ENCODE measurements at regions not wholly inside any gene's neighbourhood (a gene's known extent, or its start where the extent isn't known, plus 50 kb on each side); places are given as distances from the start of the nearest gene placed in this dataset.

GRCh38 chr3:178060407-178060806, 475.8 kb upstream of the KCNMB2 start:
- H3K9me3 ChIP-seq (ENCODE audit: control insufficient read depth, insufficient read depth, low read length): no peaks in the 10 kb centered on the region
- peak; percentile 48 for DNase-seq (ENCODE audit: low read depth, low spot score)
- TF ChIP-seq CTCF (IDR thresholded peaks at IDR 0.05; ENCODE audit: low read depth, low read length): no peak
- no peaks in the 10 kb centered on the region for H3K27me3 ChIP-seq (ENCODE audit: control insufficient read depth, insufficient read depth, low read length)
- no peak overlapping the region for H3K27ac ChIP-seq (ENCODE audit: low read depth, low read length)
- no peak overlapping the region for H3K4me3 ChIP-seq (ENCODE audit: low read depth, low read length)
- POLR2A ChIA-PET: interaction anchor here (0.8 kb wide), 1 partner anchor 12 kb away, joined by 3 read pairs; no protein-coding TSS in a partner anchor
- CTCF ChIA-PET: interaction anchor here (1.2 kb wide), 1 partner anchor 266 kb away, joined by 3 read pairs; no protein-coding TSS in a partner anchor

- no peak for TF ChIP-seq CTCF (IDR thresholded peaks at IDR 0.05; ENCODE audit: low read depth, low read length)
- H3K9me3 ChIP-seq (ENCODE audit: control insufficient read depth, insufficient read depth, low read length): no peaks in the 10 kb centered on the region; the same call in 1 of the 2 replicates
- POLR2A ChIA-PET: no interaction called here
- H3K27ac ChIP-seq (ENCODE audit: low read depth, low read length): no peak overlapping the region
- H3K4me3 ChIP-seq (ENCODE audit: low read depth, low read length): no peak overlapping the region
- H3K27me3 ChIP-seq (ENCODE audit: control insufficient read depth, insufficient read depth, low read length): no peaks in the 10 kb centered on the region
- DNase-seq (ENCODE audit: low read depth, low spot score): no peak
- CTCF ChIA-PET: no interaction called here
Measured at GRCh38 chr3:178062126-178062525, 474.1 kb upstream of the KCNMB2 start.

- H3K27ac ChIP-seq (ENCODE audit: low read depth, low read length): no peak overlapping the region
- CTCF ChIA-PET: no interaction called here
- DNase-seq (ENCODE audit: low read depth, low spot score): peak; percentile 32
- TF ChIP-seq CTCF (IDR thresholded peaks at IDR 0.05; ENCODE audit: low read depth, low read length): no peak
- no peaks in the 10 kb centered on the region for H3K27me3 ChIP-seq (ENCODE audit: control insufficient read depth, insufficient read depth, low read length)
- H3K9me3 ChIP-seq (ENCODE audit: control insufficient read depth, insufficient read depth, low read length): no peaks in the 10 kb centered on the region; the same call in 1 of the 2 replicates
- POLR2A ChIA-PET: no interaction called here
- H3K4me3 ChIP-seq (ENCODE audit: low read depth, low read length): no peak overlapping the region
Measured at GRCh38 chr3:178063461-178063860, 472.8 kb upstream of the KCNMB2 start.

GRCh38 chr3:178067721-178068120, 468.5 kb upstream of the KCNMB2 start:
- no peak for TF ChIP-seq CTCF (IDR thresholded peaks at IDR 0.05; ENCODE audit: low read depth, low read length)
- CTCF ChIA-PET: no interaction called here
- Histone ChIP-seq H3K9me3 (ENCODE audit: control insufficient read depth, insufficient read depth, low read length) (no peaks in the 10 kb centered on the region; the same call in 1 of the 2 replicates), H3K4me3 (ENCODE audit: low read depth, low read length) (no peak overlapping the region), H3K27me3 (ENCODE audit: control insufficient read depth, insufficient read depth, low read length) (no peaks in the 10 kb centered on the region), H3K27ac (ENCODE audit: low read depth, low read length) (no peak overlapping the region)
- DNase-seq (ENCODE audit: low read depth, low spot score): no peak
- POLR2A ChIA-PET: no interaction called here

- no peaks in the 10 kb centered on the region for H3K27me3 ChIP-seq (ENCODE audit: control insufficient read depth, insufficient read depth, low read length)
- H3K9me3 ChIP-seq (ENCODE audit: control insufficient read depth, insufficient read depth, low read length): no peaks in the 10 kb centered on the region
- no peak for DNase-seq (ENCODE audit: low read depth, low spot score)
- no peak overlapping the region for H3K27ac ChIP-seq (ENCODE audit: low read depth, low read length)
- no peak for TF ChIP-seq CTCF (IDR thresholded peaks at IDR 0.05; ENCODE audit: low read depth, low read length)
- no peak overlapping the region for H3K4me3 ChIP-seq (ENCODE audit: low read depth, low read length)
- ChIA-PET CTCF (interaction anchor here (0.6 kb wide), 1 partner anchor 582 kb away, joined by 5 read pairs; no protein-coding TSS in a partner anchor), POLR2A (interaction anchor here (0.8 to 1.0 kb wide), 2 partner anchors 12 kb away, joined by 3 to 11 read pairs; no protein-coding TSS in a partner anchor)
Measured at GRCh38 chr3:178072391-178073305, 463.6 kb upstream of the KCNMB2 start.
